SK-N-SH (cell line): ENCODE measurements at regions not wholly inside any gene's neighbourhood (a gene's known extent, or its start where the extent isn't known, plus 50 kb on each side); places are given as distances from the start of the nearest gene placed in this dataset.
A peak's percentile ranks its signal among the peaks of the same experiment; 100 is the strongest.

ENCODE experiments used
- CTCF ChIA-PET: fragments of 300-600, 350-600 bp; formaldehyde crosslinking; extraction: SDS; loops from one replicate; lab custom pipeline; 2021; lab: Yijun Ruan, JAX
- POLR2A ChIA-PET: fragments of 350-600 bp; sonication (Branson Sonifier 250); formaldehyde crosslinking; extraction: SDS; loops from one replicate; lab custom pipeline; 2020; ENCODE audit warnings: antibody characterized with exemption, inconsistent platforms; lab: Yijun Ruan, JAX
- DNase-seq: peaks from one replicate; pipeline ENCODE4 v3.0.0; 2012
- H2AFZ ChIP-seq: fragments of 200-600 bp; sonication (generic); 2 replicates; pipeline ENCODE4 v1.8.1; 2016; ENCODE audit warnings: antibody characterized with exemption, mild to moderate bottlenecking, low read depth
- H3F3A ChIP-seq: fragments of 200-600 bp; sonication (generic); replicated peaks from 2 replicates; pipeline ENCODE3; 2016; ENCODE audit warnings: antibody characterized with exemption, mild to moderate bottlenecking; ENCODE audit not compliant: insufficient read depth
- H3K27ac ChIP-seq, 2 experiments: fragments of 200-500 bp in 1 of 2; fragments of 200-600 bp in 1 of 2; sonication (Bioruptor generic) in 1 of 2; sonication (generic), shearing (Covaris generic) in 1 of 2; 2 replicates each; pipeline versions ENCODE4 v1.5.1 to v1.6.1; 2014 to 2016; ENCODE audit warnings: low read depth in 2 of 2, inconsistent platforms in 1 of 2, low read length in 1 of 2, mild to moderate bottlenecking in 1 of 2, mixed read lengths in 1 of 2
- H3K27me3 ChIP-seq: fragments of 200-600 bp; sonication (generic), shearing (Covaris generic); 2 replicates; pipeline ENCODE4 v1.6.1; 2016; ENCODE audit warnings: mixed run types; ENCODE audit not compliant: insufficient read depth
- H3K36me3 ChIP-seq, 2 experiments: fragments of 200-500 bp in 1 of 2; fragments of 200-600 bp in 1 of 2; sonication (Bioruptor generic) in 1 of 2; sonication (generic) in 1 of 2; replicated peaks in 1 of 2; 2 replicates each; pipeline versions ENCODE3 to v1.5.1; 2014 to 2016; ENCODE audit warnings: low read length in 1 of 2, mild to moderate bottlenecking in 1 of 2; ENCODE audit not compliant: insufficient read depth in 2 of 2, control insufficient read depth in 1 of 2
- H3K4me1 ChIP-seq, 2 experiments: fragments of 200-500 bp in 1 of 2; fragments of 200-600 bp in 1 of 2; sonication (Bioruptor generic) in 1 of 2; sonication (generic), shearing (Covaris generic) in 1 of 2; 2 replicates each; pipeline versions ENCODE4 v1.5.1 to v1.6.1; 2014 to 2016; ENCODE audit warnings: low read depth in 1 of 2, low read length in 1 of 2, mixed run types in 1 of 2; ENCODE audit not compliant: insufficient read depth in 2 of 2, control insufficient read depth in 1 of 2
- H3K4me2 ChIP-seq: fragments of 200-600 bp; sonication (generic), shearing (Covaris generic); 2 replicates; pipeline ENCODE4 v1.6.1; 2017; ENCODE audit warnings: mixed run types
- H3K4me3 ChIP-seq, 2 experiments: fragments of 200-500 bp in 1 of 2; fragments of 200-600 bp in 1 of 2; sonication (Bioruptor generic) in 1 of 2; sonication (generic), shearing (Covaris generic) in 1 of 2; 2 replicates each; pipeline versions ENCODE4 v1.5.1 to v1.8.1; 2014 to 2016; ENCODE audit warnings: low read depth in 2 of 2, inconsistent platforms in 1 of 2, low read length in 1 of 2, mild to moderate bottlenecking in 1 of 2, mixed read lengths in 1 of 2, moderate library complexity in 1 of 2
- H3K79me2 ChIP-seq: fragments of 200-600 bp; sonication (generic); 2 replicates; pipeline ENCODE4 v1.8.1; 2017; ENCODE audit warnings: mild to moderate bottlenecking; ENCODE audit not compliant: insufficient read depth
- H3K9ac ChIP-seq: fragments of 200-600 bp; sonication (generic); 2 replicates; pipeline ENCODE4 v1.6.1; 2017; ENCODE audit warnings: mixed run types
- H3K9me2 ChIP-seq: fragments of 200-600 bp; sonication (generic); 2 replicates; pipeline ENCODE4 v1.6.1; 2017; ENCODE audit warnings: mixed run types
- H3K9me3 ChIP-seq: fragments of 200-600 bp; sonication (generic); 2 replicates; pipeline ENCODE4 v1.6.1; 2017; ENCODE audit warnings: mixed run types, mild to moderate bottlenecking, moderate library complexity
- H4K20me1 ChIP-seq: fragments of 200-600 bp; sonication (generic); 2 replicates; pipeline ENCODE4 v1.6.1; 2017; ENCODE audit warnings: mild to moderate bottlenecking, mixed run types; ENCODE audit not compliant: insufficient read depth
- FOSL2 ChIP-seq: IDR thresholded peaks from 2 replicates; pipeline ENCODE4 v1.4.0; 2012; ENCODE audit warnings: low read depth, mild to moderate bottlenecking, moderate library complexity, borderline replicate concordance
- FOXM1 ChIP-seq: IDR thresholded peaks from 2 replicates; pipeline ENCODE4 v1.4.0; 2012; ENCODE audit warnings: low read depth, mild to moderate bottlenecking
- MEF2A ChIP-seq: IDR thresholded peaks from 2 replicates; pipeline ENCODE4 v1.4.0; 2012; ENCODE audit warnings: low read depth, borderline replicate concordance
- MXI1 ChIP-seq: IDR thresholded peaks from 2 replicates; pipeline ENCODE4 v1.6.1; 2012; ENCODE audit warnings: mild to moderate bottlenecking, low read depth, low read length, improper control_type of control experiment
- POLR2AphosphoS5 ChIP-seq: IDR thresholded peaks from 2 replicates; pipeline ENCODE4 v1.6.1; 2012; ENCODE audit warnings: low read depth, low read length
- RAD21 ChIP-seq: IDR thresholded peaks from 2 replicates; pipeline ENCODE4 v1.6.1; 2012; ENCODE audit warnings: mild to moderate bottlenecking, low read length
- RCOR1 ChIP-seq: fragments of 150-350 bp; IDR thresholded peaks from 2 replicates; pipeline ENCODE4 v1.6.1; 2017; ENCODE audit warnings: antibody characterized with exemption, low read length
- RFX5 ChIP-seq: IDR thresholded peaks from 2 replicates; pipeline ENCODE4 v1.6.1; 2012; ENCODE audit warnings: mild to moderate bottlenecking, improper control_type of control experiment, low read length
- TEAD4 ChIP-seq: IDR thresholded peaks from 2 replicates; pipeline ENCODE4 v1.4.0; 2012; ENCODE audit warnings: mild to moderate bottlenecking, borderline replicate concordance; ENCODE audit not compliant: insufficient read depth
- WGBS: methylation state at CpG from one replicate; pipeline ENCODE4 v1.1.6; 2017; ENCODE audit warnings: low lambda C conversion rate; 5-methylcytosine and 5-hydroxymethylcytosine counted together
- TF ChIP-seq, protein P1 (sequence below): fragments of 150-350 bp; IDR thresholded peaks from 2 replicates; pipeline ENCODE4 v1.6.1; 2017; ENCODE audit warnings: antibody characterized with exemption, low read length, low read depth, borderline replicate concordance
- TF ChIP-seq, protein P2 (sequence below): fragments of 150-350 bp; IDR thresholded peaks from 2 replicates; pipeline ENCODE4 v1.6.1; 2016; ENCODE audit warnings: mild to moderate bottlenecking, low read depth, low read length
- TF ChIP-seq, protein P3 (sequence below): IDR thresholded peaks from 2 replicates; pipeline ENCODE4 v1.4.0; 2012; ENCODE audit warnings: low read depth
- TF ChIP-seq, protein P4 (sequence below): fragments of 200-600 bp; sonication (generic); IDR thresholded peaks from 2 replicates; pipeline ENCODE4 v1.6.1; 2017; ENCODE audit warnings: antibody characterized with exemption, mild to moderate bottlenecking, moderate library complexity

DNA sequence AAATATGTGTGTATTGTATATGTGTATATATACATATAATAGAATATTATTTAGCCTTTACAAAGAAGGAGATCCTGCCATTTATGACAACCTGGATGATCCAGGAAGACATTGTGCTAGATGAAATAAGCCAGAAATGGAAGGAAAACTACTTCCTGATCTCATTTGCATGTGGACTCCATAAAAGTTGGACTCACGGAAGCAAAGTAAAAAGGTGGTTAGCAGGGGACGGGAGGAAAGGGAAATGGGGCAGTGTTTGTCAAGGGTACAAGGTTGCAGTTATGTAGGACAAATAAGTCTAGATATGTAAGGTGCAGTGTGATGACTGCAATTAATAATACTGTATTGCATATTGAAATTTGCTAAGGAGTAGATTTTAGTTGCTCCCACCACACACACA, 331.1 kb upstream of the FSTL5 start:
- H2AFZ ChIP-seq = no peak overlapping the region
- H3K27ac ChIP-seq = no peak overlapping the region
- no peak for TF ChIP-seq RFX5
- TF ChIP-seq MXI1 = no peak
- TF ChIP-seq RCOR1 = no peak
- TF ChIP-seq POLR2AphosphoS5 = no peak
- TF ChIP-seq RAD21 = no peak
- TF ChIP-seq FOSL2 = no peak
- TF ChIP-seq, protein P1, sequence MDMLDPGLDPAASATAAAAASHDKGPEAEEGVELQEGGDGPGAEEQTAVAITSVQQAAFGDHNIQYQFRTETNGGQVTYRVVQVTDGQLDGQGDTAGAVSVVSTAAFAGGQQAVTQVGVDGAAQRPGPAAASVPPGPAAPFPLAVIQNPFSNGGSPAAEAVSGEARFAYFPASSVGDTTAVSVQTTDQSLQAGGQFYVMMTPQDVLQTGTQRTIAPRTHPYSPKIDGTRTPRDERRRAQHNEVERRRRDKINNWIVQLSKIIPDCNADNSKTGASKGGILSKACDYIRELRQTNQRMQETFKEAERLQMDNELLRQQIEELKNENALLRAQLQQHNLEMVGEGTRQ = no peak
- no peak for TF ChIP-seq TEAD4
- TF ChIP-seq, all 33 proteins: peak for 0
- Histone ChIP-seq H3F3A (no peaks in the 10 kb centered on the region), H3K27me3 (no peaks in the 10 kb centered on the region; the same call in 1 of the 2 replicates), H3K9me3 (no peaks in the 10 kb centered on the region), H3K79me2 (no peaks in the 10 kb centered on the region), H3K4me2 (no peak overlapping the region), H4K20me1 (no peaks in the 10 kb centered on the region), H3K4me1 (no peaks in the 10 kb centered on the region; a peak in 1 of 4 replicates), H3K4me3 (no peak overlapping the region), H3K9ac (no peak overlapping the region), H3K9me2 (no peaks in the 10 kb centered on the region), H3K36me3 (no peaks in the 10 kb centered on the region)
- POLR2A ChIA-PET = no interaction called here
- no peak for DNase-seq
- CTCF ChIA-PET = no interaction called here
- 50% methylated on average over 2 of the region's 2 CpGs for WGBS

DNA sequence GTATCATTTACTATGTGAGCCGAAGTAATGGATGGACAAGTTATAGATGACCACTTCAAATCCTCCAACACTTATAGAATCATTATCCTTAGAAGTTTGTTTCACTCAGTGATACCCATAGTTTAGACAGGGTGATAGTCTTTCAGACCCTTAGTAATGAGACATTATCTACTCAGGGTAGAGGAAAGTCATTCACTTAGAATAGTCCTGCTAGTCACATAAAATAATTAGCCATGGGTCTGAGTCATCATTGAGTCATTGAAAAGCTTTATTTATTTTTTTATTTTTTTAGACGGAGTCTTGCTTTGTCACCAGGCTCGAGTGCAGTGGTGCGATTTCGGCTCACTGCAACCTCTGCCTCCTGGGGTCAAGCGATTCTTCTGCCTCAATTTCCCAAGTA, 321.7 kb upstream of the FSTL5 start:
- Histone ChIP-seq H3K27ac (no peak overlapping the region), H2AFZ (no peak overlapping the region), H4K20me1 (no peaks in the 10 kb centered on the region), H3K9ac (no peak overlapping the region), H3K79me2 (no peaks in the 10 kb centered on the region), H3K9me3 (no peaks in the 10 kb centered on the region), H3K4me1 (no peaks in the 10 kb centered on the region; a peak in 1 of 4 replicates), H3K4me3 (no peak overlapping the region), H3K36me3 (no peaks in the 10 kb centered on the region), H3K9me2 (no peaks in the 10 kb centered on the region), H3K4me2 (no peak overlapping the region), H3F3A (no peaks in the 10 kb centered on the region), H3K27me3 (no peaks in the 10 kb centered on the region)
- 47% methylated on average over 6 of the region's 6 CpGs for WGBS
- POLR2A ChIA-PET = no interaction called here
- DNase-seq = no peak
- TF ChIP-seq, protein P1 = no peak
- TF ChIP-seq, protein P2, sequence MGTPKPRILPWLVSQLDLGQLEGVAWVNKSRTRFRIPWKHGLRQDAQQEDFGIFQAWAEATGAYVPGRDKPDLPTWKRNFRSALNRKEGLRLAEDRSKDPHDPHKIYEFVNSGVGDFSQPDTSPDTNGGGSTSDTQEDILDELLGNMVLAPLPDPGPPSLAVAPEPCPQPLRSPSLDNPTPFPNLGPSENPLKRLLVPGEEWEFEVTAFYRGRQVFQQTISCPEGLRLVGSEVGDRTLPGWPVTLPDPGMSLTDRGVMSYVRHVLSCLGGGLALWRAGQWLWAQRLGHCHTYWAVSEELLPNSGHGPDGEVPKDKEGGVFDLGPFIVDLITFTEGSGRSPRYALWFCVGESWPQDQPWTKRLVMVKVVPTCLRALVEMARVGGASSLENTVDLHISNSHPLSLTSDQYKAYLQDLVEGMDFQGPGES = no peak
- TF ChIP-seq FOSL2 = peak; percentile 6; the same call in 1 of the 2 replicates
- TF ChIP-seq, protein P3, sequence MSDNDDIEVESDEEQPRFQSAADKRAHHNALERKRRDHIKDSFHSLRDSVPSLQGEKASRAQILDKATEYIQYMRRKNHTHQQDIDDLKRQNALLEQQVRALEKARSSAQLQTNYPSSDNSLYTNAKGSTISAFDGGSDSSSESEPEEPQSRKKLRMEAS = no peak
- TF ChIP-seq, protein P4, sequence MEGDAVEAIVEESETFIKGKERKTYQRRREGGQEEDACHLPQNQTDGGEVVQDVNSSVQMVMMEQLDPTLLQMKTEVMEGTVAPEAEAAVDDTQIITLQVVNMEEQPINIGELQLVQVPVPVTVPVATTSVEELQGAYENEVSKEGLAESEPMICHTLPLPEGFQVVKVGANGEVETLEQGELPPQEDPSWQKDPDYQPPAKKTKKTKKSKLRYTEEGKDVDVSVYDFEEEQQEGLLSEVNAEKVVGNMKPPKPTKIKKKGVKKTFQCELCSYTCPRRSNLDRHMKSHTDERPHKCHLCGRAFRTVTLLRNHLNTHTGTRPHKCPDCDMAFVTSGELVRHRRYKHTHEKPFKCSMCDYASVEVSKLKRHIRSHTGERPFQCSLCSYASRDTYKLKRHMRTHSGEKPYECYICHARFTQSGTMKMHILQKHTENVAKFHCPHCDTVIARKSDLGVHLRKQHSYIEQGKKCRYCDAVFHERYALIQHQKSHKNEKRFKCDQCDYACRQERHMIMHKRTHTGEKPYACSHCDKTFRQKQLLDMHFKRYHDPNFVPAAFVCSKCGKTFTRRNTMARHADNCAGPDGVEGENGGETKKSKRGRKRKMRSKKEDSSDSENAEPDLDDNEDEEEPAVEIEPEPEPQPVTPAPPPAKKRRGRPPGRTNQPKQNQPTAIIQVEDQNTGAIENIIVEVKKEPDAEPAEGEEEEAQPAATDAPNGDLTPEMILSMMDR = no peak
- no peak for TF ChIP-seq FOXM1
- no peak for TF ChIP-seq TEAD4
- TF ChIP-seq MEF2A = no peak
- CTCF ChIA-PET = interaction anchor here (1.1 kb wide), 1 partner anchor 12 kb away, joined by 3 read pairs; no protein-coding TSS in a partner anchor
